ENCODE measurements at regions not wholly inside any gene's neighbourhood (a gene's known extent, or its start where the extent isn't known, plus 50 kb on each side); places are given as distances from the start of the nearest gene placed in this dataset.

DNA sequence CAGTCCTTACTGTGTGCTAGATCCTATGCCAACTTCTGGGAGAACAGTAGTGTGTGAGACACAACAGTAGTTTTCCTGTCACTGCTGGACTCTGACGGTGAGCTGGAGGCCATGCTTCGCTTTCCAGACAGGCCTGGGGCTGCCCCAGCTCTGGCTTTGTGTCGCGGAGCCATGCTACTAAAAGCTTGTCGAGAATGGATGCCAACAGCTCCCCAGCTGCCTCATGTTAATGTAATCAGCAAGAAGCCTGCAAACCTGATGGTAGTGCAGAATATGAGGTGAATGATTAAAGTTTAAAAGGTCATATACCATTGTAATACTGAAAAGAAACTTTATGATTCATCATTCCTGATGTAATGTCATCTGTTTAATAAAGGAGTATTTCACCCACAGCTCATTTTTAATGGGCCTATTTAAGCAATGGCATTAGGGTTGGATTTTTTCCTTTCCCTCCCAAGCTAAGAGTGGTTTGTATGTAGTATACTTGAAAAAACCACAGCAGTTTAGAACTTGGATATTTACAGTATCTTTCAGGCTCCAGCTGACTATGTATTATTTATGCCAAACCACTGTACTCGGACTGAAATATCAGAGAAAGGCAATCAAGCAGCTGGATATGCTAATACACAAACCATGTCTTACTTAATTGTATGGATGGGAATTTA, 343.0 kb downstream of the NUF2 start:
- DNase-seq: no peak

DNA sequence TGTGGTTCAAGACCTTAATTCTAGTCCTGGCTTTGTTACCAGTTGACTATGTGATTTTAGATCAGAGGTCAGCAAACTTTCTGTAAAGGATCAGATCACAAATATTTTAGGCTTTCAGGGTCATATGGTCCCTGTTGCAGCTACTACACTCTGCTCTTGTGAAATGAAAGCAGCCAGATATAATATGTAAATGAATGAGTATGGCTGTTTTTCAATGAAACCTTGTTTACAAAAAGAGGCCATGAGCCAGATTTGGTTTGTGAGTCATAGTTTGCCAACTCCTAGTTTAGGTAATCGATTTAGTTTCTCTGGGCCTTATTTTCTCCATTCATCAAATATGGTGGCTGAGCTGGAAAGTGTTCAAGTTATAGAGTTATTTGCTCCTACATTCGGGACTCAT, 346.7 kb downstream of the NUF2 start:
- DNase-seq: no peak

GRCh38 chr1:163670989-163671757, 349.4 kb downstream of the NUF2 start:
- DNase-seq: no peak

- DNase-seq: no peak
Measured at GRCh38 chr1:163672976-163673758, 351.4 kb downstream of the NUF2 start.

DNA sequence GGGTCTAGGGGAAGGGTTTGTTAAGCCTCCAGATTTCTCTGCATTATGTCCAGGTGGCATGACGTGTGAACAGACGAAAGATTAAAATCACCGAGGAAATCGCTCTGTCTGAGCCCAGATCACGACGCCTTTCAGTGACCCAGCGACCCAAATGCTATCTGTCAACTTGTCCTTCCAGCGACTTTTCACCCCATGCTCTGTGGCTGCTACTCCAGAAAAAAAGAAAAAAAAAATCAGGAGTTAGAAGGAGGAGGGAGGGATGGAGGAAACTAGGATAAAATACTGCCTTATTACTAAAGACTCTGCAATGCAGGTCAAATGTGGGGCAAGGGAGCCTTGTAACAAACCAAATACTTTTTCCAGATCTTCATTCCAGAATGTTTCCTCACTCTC, 352.0 kb downstream of the NUF2 start:
- DNase-seq: no peak

- DNase-seq: no peak
Measured at GRCh38 chr1:163674236-163674635, 352.5 kb downstream of the NUF2 start.

GRCh38 chr1:163684785-163685184, 363.0 kb downstream of the NUF2 start:
- DNase-seq: no peak

DNA sequence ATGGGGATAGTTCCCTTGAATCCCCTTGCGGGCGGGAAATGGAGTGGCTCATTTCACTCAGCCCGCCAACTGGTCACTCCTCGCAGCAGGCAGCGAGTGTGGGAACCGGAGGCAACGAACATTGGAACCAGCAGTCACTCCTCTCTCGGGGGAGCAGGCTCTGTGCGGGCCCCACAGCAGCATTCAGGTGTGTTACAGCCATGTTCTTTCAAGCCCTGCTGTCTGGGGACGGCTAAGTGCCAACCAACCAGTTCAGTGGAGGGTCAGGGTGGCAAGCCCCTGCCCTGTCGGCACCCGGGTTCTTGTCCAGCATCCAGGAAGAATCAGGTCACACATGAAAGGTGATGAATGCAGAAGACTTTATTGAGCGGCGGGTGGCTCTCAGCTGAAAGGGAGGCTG, 370.5 kb downstream of the NUF2 start:
- DNase-seq: no peak

GRCh38 chr1:163697137-163697536, 375.4 kb downstream of the NUF2 start:
- no peak for DNase-seq

DNA sequence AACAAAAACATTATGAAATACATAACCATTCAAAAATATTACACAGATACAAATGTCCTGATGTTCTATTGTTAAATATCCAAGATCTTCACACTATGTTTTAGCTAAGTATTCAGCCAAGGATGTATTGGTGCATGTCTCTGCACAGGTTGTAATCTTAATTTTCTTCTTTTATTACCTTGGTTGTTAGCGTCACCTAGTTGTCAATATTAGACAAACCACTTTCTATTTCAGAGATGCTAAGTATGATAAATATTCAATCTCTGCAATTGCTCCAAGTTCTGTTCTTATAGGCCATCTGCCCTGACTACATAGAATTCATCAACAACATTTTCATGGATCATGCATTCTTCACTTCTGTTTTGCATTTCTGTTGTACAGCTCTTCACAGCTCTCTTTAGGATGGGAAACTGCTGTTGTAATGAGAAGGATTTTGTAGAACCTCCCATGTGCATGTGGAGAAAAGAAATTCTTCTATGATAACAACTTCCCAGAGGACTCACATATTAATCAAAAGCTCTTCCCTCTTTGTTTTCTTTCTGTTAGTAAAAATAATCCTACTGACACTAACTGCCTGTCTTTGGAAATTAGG, 380.1 kb downstream of the NUF2 start:
- DNase-seq: no peak

GRCh38 chr1:163703794-163704193, 382.0 kb downstream of the NUF2 start:
- no peak for DNase-seq

DNA sequence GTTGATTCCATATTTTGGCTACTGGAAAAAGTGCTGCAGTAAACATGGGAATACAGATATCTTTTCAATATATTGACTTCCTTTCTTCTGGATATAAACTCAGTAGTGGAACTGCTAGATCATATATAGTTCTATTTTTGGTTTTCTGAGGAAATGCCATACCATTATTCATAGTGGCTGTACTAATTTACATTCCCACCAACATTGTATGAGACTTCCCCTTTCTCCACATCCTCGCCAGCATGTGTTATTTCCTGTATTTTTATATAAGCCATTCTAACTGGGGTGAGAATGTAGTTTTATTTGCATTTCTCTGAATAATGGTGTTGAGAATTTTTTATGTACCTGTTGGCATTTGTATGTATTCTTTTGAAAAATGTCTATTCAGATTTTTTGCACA, 385.2 kb downstream of the NUF2 start:
- DNase-seq: no peak

DNA sequence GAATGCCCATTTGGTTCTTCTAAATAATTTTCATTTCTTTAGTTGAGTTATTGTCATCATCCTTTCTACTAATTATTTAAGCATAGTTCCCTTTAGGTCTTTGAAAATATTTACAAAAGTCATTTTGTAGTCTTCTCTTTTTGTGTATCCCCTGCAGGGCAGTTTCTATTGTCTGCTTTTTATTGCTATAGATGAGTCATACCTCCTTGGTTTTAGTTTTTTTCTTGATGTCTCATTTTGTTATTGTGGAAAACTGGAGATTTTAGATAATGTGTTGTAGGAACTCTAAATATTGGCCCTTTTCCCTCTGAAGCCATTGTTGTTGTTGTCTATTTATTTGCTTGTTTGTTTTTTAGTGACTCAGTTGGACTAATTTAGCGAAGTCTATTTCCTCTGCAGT, 387.9 kb downstream of the NUF2 start:
- no peak for DNase-seq

DNA sequence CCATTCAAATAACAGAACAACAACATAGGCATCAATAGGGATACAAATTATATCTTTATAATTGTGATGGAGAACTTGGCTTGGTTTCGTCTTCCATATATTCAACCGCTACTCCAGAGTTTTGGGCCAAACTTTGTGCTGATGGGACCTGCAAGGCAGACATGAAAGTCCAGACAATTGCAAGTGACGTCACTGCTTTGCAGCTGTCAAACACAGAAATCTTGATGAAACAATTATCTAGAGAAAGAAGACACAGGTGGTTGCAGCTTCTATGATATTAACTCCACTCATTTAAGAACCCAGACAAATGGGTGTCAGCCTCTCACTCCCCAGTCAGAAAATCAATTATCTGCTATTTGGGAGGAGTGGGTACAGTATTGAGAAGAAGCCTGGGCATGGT, 390.6 kb downstream of the NUF2 start:
- no peak for DNase-seq

GRCh38 chr1:163720294-163720693, 398.5 kb downstream of the NUF2 start:
- no peak for DNase-seq

GRCh38 chr1:163725551-163725950, 403.8 kb downstream of the NUF2 start:
- DNase-seq: no peak

DNA sequence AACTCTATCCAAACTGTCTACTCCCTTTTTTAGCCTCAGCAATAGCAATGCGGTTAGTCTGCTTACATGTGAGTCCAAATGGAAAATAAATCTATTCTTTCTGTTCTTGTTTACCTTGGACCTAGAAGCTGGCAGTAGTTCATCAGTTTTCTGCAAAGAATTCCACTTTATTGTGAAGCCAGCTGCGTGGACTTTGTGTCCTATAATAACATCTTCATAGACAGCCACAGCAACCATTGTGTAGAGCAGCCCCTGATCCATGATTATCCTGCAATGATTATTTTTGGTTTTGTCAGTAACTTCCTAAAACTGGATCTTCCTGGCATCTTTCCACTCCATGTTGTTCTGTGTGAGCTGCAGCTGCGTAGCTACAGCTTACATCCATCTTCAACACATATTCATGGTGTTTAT, 408.7 kb downstream of the NUF2 start:
- DNase-seq: no peak

DNA sequence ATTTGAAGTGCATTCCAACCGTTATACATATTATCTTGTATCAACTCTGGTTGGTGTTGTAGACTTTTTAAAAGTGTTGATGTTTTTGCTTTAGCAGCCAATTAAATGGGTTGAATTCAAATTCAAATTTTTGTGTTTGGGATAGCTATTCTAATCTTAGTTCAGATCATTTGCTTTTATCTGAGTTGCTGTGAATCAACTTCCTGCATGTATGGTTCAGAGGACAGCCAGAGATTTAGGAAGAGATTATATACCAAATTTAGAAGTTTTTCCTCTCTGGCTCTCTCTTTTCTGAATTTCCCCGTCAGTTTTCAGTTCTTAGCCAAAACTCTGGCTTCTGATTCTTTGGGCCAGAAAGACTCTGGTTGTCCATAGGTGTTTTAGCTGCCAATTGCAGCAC, 415.5 kb downstream of the NUF2 start:
- no peak for DNase-seq

GRCh38 chr1:163744301-163744887, 422.6 kb downstream of the NUF2 start:
- no peak for DNase-seq

DNA sequence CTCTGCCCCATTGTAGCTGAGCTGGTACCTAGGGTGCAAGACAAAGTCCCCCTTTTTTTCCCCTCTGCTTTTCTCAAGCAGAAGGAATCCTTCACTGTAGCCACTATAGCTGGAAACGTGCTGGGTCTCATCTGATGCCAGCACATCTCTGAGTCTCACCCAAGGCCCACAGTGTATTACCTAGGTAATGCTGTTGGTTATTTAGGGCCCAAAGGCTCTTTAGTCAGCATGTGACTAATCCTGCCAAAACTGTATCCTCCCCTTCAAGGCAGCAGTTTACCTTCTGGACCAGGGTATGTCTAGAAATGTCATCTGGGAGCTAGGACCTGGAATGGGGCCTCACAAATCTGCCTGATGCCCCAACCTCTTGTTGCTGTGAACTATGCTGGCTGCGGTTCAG, 423.4 kb downstream of the NUF2 start:
- no peak for DNase-seq

GRCh38 chr1:163747261-163747660, 425.5 kb downstream of the NUF2 start:
- DNase-seq: no peak

DNA sequence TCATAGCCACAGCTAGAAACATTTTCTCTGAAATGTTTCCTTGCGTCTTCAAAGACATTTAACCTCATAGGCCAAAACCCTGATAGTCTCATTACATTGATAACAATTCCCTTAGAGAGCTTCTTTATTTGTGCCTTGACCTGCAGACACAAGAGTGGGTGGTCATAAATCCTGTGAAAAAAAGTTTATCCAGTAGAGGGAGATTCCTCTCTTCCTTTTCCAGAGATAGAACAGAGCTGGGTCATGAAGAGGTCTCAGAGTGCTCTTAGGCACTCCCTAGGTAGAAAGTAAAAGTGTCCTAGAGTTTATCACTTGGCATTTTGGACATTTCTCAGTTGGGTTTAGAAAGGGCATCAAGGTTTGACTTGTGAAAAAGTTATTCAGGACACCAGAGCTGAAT, 426.1 kb downstream of the NUF2 start:
- DNase-seq: no peak

DNA sequence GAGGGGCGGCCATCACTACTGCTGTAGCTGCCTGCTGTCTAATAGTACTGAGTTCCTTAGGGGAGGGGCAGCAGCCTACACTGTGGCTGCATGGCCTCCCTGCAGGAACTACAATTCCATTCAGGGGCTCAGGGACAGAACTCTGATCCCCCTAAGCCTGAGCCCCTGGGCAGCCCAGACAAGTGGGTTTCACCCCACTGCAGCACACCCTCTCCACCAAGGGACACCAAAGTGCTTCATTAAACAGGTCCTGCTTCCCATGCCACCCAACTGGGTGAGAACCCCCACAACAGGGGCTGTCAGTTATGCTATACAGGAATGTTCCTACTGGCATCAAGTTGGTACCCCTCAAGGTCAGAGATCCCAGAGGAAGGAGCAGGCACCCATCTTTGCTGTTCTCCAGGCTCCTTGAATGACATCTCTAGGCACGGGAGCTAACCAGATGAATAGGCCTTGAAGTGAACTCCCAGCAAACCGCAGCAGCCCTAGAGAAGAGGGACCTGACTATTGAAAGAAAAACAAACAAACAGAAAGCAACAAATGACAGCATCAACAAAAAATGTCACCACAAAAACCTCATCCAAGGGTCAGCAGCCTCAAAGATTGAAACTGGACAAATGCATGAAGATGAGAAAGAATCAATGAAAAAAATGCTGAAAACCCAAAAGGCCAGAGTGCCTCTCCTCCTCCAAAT, 437.4 kb downstream of the NUF2 start:
- no peak for DNase-seq

Measured in activated gamma-delta T cell treated with Interleukin-2 at 50 U/mL for 16 hours (primary cell).